GM18868 (cell line): ENCODE measurements at regions not wholly inside any gene's neighbourhood (a gene's known extent, or its start where the extent isn't known, plus 50 kb on each side); places are given as distances from the start of the nearest gene placed in this dataset.
"Not testable (repeated sequence)": the region's sequence is repeated elsewhere in the genome, so short reads cannot be mapped to it uniquely, and the experiment has no call there.

ENCODE experiments used
- ATAC-seq: cut with Tn5 transposase; IDR thresholded peaks from one replicate; pipeline ENCODE4 v1.9.1; 2021; ENCODE audit warnings: mild to moderate bottlenecking, moderate library complexity; ENCODE audit not compliant: unreplicated experiment

DNA sequence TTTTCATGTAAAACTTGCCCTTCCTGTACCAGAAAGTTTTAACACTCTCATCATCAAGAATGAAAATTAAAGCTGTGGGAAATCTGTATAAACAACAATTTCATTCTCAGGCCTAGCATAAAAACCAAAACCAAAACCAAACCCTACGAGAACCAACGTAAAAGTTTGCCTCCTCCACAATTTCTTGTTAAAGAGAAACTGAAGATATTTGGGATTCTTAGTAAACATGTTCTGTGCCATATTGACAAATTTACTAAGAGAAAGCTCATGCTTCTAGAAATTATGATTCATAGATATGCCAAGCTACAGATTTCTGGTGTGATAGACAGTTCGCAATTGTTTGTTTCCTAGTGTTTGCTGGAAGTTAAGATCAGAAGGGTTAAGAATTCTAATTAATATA is 801.0 kb upstream of the NUDT12 start:
- peak; percentile 33 for ATAC-seq

DNA sequence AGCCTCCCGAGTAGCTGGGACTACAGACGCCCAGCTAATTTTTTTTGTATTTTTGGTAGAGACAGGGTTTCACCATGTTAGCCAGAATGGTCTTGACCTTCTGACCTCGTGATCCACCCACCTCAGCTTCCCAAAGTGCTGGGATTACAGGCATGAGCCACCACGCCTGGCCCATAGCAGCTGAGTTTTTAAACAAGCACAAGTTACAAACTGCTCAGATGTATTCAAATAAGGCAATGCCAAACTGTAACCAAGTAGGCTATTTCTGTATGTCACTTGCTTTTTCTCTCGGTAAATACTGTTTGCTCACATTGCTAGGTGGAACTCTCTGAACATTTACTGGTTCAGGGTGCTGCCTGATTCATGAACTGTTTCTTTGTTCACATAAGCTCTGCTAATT is 799.3 kb upstream of the NUDT12 start:
- peak; percentile 65 for ATAC-seq

DNA sequence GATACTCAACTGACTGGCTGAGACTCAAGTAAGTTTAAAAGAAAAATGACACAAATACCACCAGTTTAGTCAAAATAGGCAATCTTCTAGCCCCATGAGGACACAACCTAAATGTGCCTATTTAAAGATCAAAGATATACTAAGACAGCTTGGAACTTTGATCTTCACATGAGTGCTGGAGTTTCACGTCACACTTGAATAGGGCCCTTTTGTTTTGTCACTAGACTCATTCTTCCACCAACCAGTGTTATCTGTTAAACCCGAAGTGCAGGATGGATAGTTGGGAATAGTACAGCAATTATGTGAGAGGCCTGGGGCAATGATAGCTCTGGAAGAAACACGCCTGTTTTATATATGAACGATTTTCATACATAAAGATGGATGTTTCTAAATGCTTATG is 792.8 kb upstream of the NUDT12 start:
- no peak for ATAC-seq

DNA sequence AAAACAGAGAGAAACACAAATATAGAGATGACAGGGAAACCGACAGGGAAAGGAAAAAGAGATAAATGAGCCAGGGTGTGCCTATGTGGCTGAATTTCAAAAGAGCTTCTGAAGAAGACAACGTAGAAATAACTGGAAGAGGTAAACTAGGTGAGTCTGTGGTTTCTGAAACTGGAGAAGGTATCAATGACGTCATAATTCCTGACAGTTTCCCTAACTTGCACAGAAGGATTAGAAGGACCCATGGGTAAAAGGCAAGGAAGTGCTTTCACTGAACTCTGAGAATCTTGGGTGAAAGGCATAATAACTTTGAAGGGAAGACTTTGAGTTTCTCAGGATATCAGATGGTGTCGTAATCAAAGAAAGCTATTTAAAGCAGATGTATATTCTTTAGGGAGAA is 790.8 kb upstream of the NUDT12 start:
- no peak for ATAC-seq

DNA sequence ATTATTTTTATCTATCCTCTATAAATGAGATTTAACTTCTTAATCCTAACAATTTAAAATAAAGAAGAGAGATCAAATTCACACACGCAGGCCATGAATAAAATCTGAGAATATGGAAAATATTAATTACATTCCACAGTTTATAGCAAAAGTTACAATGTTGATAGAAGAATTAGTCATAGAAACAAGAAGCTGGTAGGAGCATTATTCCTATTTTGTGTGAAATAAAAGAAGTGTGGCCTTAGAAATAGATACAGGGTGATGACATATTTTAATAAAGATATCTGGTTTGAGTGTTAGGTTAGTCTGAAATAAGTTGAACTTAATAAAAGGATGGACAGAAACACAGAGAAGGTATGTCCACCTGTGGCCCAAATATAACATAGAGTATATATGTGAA is 790.4 kb upstream of the NUDT12 start:
- no peak for ATAC-seq

DNA sequence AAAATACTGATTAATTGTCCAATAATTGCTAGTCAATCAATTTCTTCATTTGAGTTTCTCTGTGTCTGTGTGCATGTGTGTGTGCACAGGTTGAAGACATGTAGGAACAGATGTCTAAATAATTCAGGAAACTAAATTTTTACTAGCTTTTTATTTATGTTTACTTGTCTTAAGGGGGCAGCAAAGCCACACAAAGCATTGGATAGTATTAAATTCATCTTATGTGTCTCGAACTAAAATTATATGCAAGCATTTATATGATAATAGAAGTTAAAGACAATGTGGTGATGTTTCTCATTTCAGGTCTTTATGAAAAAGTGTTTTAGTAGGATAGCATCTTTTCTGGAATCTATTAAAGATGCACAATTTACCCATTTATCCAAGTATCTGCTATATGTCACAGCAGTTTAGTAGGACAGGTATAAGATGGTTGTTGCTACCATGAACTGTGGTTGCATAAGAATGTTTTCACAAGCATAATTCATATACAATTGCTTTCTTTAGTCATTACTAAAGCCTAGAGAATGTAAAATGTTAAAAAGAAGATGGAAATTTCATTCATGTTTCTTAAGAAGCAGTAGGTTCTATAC is 784.6 kb upstream of the NUDT12 start:
- ATAC-seq, result no peak

DNA sequence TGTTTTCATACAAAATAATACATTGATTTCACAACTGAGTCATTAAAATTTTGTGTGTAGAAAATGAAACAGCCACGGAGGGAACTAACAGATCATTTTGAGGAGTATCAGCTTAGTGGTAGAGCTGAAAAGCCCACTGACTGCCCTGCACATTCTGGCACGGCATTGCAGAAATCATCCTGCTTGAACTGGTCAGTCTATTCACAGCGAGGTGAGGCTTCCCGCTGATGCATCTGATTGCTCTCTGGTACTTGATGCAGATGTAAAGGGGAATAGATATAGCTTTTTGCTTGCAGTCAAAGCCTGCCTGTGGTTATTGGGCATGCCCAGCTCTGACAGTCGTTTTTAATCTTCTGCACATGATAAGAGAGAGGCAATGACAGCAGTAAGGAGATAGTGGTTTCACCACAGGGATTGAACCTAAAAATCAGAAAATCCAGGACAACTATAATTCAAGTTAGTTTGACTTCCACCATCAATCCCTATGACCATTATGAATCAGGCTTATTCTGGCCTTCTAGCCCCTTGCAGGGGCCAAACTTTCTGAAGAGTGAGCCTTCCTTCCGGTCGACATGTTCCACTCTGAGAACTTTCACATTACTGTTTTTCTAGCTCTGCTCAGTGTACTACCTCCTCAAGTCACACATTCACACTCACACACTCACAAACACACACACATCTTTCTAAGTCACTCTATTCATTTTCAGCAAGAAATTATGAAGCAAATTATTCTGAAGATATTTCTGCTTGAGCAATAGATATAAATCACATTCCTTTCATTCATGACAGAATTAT is 782.8 kb upstream of the NUDT12 start:
- ATAC-seq, result no peak

DNA sequence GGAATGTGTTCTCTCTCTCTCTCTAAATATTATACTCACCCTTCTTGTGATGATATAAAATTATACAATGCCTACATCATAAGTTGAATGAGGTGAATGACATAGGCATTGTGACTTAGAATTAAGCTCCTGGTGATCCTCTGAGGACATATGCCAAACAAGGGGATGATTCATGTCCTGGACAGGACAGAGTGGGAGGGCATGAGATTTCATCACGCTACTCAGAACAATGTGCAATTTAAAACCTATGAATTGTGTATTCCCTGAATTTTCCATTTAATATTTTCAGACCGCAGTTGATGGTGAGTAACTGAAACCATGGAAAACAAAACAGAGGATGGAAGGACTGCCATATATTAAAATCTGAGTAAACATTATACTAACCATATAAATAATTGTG is 782.2 kb upstream of the NUDT12 start:
- no peak for ATAC-seq

DNA sequence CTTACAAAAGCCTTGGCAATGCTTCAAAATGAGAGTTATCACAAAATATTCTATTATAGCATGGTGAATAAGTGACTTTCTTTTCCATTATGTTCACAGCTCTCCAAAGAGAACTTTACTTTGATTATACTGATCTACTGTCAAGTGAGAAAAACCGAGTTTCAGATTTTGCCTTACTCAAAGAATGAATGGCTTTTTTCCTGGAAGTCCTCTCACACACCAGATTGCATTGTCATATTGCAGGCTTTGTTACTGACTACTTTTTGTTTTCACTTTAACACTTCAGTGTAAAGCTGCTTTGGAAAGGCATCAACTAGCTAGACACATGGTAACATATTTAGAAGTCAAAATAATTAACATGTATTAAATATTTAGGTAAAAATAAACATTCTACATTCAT is 765.2 kb upstream of the NUDT12 start:
- no peak for ATAC-seq

DNA sequence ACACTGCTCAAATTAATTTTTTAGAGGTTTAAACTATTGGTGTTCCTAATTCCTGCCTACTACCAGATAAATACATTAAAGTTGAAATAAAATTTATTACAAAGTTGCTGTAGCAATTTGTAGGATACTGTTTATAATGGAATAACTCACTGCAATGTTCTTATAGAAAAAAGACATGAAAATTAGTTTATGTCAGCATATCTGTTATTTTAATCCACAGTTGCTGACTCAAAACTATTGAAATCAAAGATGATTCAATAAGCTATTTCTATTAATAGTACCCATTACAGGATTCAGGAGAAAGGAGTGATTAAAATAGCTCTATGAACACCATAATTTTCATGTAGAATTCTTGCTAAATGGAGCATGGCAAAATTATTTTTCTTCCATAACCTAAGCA is 764.4 kb upstream of the NUDT12 start:
- no peak for ATAC-seq

DNA sequence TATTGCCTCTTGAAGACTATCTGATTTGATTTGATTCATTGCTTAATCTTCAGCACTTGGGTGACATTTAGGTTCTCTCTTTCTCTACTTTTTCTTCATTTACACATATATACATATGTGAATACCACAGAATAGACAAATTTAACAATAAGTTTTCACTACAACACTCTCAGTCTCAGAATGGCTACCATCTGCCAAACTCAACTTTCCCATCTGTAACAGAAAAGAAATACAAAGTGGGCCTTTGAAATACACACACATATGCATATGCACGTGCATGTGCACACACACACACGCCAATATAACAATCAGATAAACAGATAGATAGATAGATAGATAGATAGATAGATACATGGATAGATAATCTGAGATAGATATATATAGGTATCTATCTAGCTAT is 762.8 kb upstream of the NUDT12 start:
- ATAC-seq, result no peak

DNA sequence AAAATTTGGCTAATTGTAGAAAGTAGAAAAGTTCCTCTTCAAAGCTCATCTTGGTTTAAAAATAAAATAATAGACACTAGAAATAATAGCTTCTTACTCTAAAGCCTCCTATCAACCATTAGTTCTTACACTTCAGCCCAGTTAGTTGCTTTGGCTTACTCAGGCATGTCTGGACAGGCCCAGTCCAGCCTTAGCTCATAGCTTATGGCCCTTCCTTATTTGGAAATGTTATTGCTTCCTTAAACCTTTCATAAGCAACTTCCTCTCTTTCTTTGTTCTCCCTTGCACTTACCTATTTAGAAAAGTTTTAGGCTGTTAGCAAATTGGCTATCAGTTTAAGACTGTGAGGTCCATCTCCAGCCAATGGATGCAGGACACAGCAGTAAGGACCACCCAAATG is 754.1 kb upstream of the NUDT12 start:
- not testable (repeated sequence) for ATAC-seq

DNA sequence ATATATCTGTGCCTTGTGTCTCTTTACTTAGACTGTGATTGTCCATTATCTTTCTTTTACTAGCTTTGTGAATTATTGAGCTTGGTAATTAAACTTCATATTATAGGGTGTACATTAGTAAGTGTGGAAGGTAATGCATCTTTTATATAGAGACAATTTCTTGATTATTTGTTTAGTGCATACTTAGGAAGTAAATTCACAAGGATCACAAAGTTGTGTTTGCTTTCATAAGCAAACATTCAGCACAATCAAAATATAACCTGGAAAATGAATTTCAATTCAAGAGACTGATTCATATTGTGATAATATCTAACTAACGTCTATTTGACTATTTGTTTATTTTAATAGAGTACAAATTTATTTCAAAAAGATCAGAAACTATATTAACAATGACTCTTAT is 749.9 kb upstream of the NUDT12 start:
- ATAC-seq, result no peak

DNA sequence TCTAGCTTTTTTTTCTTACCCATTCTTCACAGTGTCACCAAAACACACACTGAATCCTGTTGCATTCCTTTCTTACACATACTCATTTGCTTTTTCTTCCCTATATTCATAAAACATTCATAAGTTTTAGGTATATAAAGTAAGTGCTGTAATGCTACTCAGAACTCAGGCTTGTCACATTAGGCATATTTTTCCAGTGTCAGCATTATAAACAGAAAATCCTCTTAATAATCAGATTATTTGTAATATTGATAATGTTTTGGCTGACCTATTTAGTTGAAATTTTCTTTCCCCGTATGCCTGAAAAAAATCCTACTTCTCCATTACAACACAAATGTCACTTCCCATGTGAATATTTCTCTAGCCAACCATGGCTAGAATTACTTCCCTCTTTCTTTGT is 743.0 kb upstream of the NUDT12 start:
- ATAC-seq, result no peak

DNA sequence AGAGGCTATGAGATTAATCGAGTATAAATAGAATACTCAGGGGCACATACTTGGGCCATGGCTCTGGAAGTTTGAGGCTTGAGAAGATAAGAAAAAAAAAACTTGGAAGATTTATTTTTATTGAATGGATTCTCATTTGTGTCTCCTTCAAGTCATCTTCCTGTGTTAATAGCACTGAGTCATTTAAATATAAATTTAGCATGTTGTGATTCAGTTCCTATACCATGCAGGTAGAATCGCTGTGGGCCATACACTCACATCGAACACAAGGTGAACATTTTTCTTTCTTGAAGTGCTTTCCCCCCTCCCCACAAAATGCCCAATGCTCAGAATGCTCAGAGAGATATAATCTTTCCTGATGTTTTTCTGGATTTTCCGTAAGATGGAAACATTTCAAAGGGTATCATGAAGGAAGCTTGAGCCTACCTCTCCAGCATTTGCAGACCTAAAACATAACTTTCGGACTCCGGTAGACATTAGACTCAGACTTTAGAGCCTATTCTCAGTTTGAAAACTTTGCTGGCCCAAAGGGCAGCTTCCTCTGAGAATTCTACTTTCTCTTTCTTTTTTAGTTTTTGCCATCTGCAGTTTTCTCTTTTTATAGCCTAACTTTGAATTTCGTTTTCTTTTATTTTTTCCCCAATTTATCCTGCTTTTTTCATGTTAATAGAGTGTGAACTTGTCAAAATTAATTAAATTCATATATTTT is 737.6 kb upstream of the NUDT12 start:
- ATAC-seq, result no peak

DNA sequence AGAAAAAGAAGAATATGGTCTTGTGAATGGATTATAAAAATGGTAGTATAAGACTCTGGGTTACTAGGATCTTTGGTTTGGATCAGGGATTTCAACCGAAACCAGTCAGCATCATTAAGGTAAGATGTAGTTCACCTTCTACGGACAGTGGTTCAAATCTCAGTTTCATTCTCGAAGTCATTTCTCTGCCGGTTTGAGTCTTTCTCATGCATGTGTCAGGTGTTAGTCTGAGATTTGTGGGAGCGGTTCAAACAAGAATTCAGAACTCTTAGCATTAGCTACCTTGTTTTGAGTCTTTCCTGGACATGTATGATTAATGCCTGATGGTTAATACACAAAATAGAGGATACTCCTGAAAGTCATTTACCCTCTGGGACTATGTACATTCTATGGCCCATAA is 735.9 kb upstream of the NUDT12 start:
- ATAC-seq, result no peak

DNA sequence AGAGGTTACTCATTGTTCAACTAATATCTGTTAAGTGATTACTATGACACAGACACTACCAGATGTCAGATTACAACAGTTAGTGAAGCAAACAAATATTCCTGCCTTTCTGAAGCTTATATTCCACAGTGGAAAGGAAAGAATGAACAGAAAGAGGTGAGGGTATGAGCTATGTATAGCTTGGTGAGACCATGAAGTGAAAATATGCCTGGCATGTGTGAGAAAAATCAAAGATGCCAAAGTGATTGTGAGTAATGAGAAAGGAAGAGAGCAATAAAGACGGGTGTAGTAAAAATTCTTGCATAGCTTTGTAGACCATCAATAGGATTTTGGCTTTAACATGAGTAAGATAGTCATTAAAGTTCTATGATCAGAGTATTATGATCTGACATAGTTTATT is 734.5 kb upstream of the NUDT12 start:
- no peak for ATAC-seq

DNA sequence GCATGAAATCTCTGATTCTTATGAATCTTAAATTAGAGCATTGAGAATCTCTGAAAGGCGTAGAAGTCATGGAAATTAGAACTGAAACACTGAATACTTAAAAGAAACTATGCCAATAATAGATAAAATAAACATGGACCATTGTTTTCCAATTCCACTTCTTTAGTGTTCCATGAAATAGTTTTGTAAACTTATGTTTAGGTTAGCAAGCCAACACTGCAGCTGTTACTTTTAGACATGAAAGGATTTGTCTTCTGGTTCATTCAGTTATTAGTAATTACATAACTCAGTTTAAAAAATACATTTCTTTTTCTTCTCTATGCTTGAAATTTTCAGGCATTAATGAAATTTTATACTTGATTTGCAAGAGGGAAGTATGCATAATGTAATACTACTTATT is 733.4 kb upstream of the NUDT12 start:
- ATAC-seq, result no peak

DNA sequence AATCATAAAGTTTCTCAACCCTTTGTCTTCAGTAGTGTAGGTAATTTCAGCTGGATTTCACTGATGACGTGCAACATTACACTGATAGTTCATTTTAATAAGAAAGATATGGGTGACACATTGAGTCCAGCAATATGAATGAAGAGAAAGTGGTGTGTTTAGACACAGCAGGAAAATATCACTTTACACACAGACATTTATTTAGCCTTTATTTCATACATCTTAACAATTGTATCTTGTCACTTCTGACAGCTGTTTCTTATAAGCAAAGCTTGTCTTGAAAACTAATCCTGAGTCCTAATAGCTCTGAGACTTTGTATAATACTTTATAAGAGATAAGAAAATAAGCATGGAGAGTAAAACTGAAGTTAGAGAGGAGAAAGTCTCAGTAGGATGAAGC is 720.5 kb upstream of the NUDT12 start:
- ATAC-seq, result no peak

DNA sequence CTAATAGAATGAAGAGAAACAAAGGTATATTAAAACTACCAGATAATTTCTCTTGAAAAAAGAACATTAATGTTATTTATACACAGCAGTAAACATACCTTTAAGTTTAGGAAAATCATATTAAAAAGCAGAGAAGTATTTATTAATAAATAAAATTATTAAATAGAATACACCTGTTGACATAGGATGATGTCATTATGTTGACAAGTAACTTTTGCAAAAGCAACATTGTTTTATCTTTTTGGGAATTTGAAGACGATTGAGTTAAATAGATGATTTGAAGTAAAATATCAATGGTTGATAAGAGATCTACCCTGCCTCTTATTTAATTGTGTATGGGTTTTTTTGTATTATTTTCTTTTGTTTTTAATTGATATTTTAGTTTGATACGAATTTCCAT is 711.1 kb upstream of the NUDT12 start:
- ATAC-seq, result no peak

DNA sequence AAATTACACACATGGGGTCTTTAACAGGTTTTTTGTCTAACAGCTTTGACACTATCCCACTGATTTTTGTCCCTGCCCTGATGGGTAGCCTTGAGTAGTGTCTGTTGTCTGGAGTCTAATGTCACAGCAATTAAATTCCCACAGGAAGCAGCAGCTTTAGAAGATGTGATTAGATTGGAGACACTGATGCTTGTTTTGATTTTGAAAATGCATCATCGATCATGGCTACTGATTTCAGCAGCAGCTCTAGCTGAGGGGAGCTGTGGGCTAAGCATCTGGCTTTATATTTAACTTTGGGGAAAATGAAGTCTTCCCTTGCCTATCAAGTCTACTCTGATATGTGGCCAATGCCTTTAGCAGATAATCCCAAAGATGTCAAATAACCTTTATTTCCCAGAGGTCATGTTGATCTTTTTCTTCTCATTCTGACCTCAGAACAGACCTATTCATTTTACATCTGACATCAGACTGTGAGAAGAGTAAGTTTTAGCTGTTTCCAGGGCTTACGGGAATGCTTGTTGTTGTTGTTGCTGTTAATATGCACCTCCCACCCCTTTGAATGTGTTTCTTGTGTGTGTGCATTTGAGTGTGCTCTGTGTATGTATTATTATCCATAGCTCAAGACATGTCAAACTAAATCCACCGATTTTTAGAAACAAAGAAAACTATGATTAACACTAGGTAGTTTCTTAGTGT is 704.9 kb upstream of the NUDT12 start:
- no peak for ATAC-seq

DNA sequence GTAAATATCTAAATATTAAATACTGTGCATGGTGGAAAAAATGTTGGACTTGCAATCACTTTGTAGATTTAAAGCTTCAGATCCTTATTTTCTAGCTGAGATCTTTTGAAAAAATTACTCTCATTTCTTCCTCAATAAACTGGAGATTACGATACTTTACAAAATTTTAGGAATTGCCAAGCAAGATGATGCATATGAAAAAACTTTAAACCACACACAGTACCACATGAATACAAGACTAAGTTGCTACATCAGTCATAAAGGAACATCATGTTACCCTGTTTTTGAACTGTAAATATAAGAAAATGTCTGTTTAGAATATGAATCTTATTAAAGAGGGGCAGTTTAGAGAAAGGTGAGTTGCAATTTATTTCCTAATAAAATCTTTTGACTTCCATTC is 703.6 kb upstream of the NUDT12 start:
- ATAC-seq, result no peak
